HL-60 (cell line): ENCODE measurements at regions not wholly inside any gene's neighbourhood (a gene's known extent, or its start where the extent isn't known, plus 50 kb on each side); places are given as distances from the start of the nearest gene placed in this dataset.

Source experiments
- CTCF ChIP-seq: IDR thresholded peaks from one replicate; pipeline ENCODE4 v1.5.1; 2011; ENCODE audit warnings: low read length, control low read depth, inconsistent platforms; ENCODE audit not compliant: insufficient read depth
- GABPA ChIP-seq: IDR thresholded peaks from 2 replicates; pipeline ENCODE4 v1.6.1; 2012; ENCODE audit warnings: low read depth
- POLR2AphosphoS5 ChIP-seq: IDR thresholded peaks from 2 replicates; pipeline ENCODE4 v1.6.1; 2012; ENCODE audit warnings: low read depth
- SPI1 ChIP-seq: IDR thresholded peaks from 2 replicates; pipeline ENCODE4 v1.6.1; 2012; ENCODE audit warnings: low read depth, mild to moderate bottlenecking, borderline replicate concordance

- no peak for TF ChIP-seq CTCF
- no peak for TF ChIP-seq GABPA
- TF ChIP-seq POLR2AphosphoS5: no peak
- no peak for TF ChIP-seq SPI1
Observed at GRCh38 chr2:217189747-217190146, 329.9 kb upstream of the TNP1 start.
